Fibroblast of skin of right biceps (primary cell): ENCODE measurements at regions not wholly inside any gene's neighbourhood (a gene's known extent, or its start where the extent isn't known, plus 50 kb on each side); places are given as distances from the start of the nearest gene placed in this dataset.
A peak's percentile ranks its signal among the peaks of the same experiment; 100 is the strongest.

Experiments used
- DNase-seq: peaks from one replicate; pipeline ENCODE4 v3.0.0-alpha.2; 2013

DNA sequence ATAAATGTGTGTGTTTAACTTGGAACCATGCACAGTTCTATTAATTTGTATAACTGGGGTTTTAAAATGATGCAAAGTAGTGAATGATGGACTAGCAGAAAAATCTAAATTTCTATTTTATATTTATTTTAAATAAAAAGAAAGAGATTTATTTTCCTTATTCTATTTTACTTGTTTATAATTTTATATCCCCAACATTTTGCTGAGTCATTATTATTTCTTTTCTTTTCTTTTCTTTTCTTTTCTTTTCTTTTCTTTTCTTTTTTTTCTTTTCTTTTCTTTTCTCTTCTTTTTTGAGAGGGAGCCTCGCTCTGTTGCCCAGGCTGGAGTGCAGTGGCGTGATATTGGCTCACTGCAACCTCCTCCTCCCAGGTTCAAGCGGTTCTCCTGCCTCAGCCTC, 395.0 kb upstream of the NCAM2 start:
- DNase-seq: no peak

GRCh38 chr21:20611008-20611407, 387.2 kb upstream of the NCAM2 start:
- no peak for DNase-seq

DNA sequence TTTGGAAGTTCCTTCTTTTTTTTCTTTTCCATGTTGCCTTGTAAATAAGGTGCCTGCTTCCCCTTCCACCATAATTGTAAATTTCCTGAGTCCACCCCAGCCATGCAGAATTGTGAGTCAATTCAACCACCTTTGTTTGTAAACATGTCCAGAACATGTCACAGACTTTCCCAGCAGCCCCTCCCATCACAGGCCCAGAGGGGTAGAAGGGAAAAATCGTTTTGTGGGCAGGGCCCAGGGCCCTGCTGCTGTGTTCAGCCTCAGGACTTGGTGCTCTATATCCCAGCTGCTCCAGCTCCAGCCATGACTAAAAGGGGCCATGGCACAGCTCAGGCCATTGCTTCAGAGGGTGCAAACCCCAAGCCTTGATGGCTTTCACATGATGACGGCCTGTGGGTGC, 384.6 kb upstream of the NCAM2 start:
- DNase-seq: no peak

DNA sequence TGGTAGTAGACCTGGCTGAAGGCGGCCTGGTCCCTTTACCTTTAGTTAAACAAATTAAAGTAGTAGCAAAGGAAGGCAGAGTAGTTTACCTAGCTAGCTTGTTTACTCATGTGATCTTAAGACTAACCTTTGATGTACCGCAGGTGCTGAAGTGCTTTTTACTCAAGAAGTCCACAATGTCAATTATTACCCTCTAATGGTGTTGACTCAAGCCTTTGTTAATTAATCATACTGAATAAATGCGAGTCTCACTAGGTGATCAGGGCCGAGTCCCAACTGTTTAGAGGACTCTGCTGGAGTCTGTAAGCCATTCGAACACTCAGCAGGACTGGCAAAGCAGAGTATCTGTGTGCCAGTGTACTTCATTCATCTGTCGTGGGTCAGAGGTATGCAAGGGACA, 381.1 kb upstream of the NCAM2 start:
- DNase-seq: no peak

DNA sequence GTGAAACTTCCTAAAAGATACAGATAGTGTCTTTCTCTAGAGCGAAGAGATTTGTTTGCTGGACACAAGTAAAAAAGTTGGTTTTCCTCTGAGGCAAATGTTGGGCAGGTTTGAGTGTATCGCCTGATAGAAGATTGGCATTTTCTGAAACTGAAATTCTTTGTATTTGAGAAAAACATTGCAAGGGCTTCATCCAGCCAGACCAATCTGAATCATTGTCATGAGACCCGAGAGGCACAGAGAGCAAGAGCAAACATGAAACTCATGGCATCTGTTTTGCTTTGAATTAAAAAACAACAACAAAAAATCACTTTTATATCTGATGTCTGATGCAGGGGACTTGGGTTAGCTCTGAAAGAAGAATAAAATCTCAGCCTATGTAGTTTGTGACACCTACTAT, 379.3 kb upstream of the NCAM2 start:
- DNase-seq: no peak

DNA sequence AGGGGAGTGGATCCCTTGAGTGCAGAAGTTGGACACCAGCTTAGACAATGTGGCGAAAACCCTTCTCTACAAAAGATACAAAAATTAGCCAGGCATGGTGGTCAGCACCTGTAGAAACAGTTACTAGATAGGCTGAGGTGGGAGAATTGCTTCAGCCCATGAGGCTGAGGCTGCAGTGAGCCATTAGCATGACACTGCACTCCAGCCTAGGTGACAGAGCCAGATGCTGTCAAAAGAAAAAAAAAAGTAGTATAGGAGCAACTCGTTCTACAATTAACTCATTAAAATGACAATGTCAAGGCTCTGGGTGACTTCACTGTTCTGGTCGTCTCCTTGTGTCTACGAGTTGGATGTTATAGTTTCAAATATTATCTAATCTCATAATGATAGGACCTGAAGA, 370.6 kb upstream of the NCAM2 start:
- no peak for DNase-seq

GRCh38 chr21:20631633-20632032, 366.6 kb upstream of the NCAM2 start:
- peak; percentile 42 for DNase-seq

GRCh38 chr21:20639026-20639425, 359.2 kb upstream of the NCAM2 start:
- DNase-seq: peak; percentile 64

GRCh38 chr21:20641241-20641640, 357.0 kb upstream of the NCAM2 start:
- no peak for DNase-seq

DNA sequence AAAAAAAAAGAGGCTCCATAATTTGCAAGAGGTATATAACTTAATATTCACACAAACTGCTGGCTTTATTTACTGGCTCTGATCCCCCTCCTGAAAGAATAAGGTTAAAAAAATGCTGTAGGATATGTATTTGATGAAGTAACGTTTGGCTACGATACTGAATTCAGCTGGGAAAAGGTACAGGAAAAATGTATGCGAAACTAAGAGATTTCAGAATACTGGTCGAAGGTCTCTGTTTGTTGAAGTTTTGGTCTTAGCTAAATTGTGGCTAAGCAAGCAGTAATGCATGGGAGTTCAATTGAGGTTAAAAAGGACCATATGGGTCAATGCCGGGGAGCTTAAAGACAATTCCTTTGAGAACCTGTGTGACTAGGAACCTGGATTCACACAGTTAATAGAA, 355.5 kb upstream of the NCAM2 start:
- DNase-seq: peak; percentile 11

DNA sequence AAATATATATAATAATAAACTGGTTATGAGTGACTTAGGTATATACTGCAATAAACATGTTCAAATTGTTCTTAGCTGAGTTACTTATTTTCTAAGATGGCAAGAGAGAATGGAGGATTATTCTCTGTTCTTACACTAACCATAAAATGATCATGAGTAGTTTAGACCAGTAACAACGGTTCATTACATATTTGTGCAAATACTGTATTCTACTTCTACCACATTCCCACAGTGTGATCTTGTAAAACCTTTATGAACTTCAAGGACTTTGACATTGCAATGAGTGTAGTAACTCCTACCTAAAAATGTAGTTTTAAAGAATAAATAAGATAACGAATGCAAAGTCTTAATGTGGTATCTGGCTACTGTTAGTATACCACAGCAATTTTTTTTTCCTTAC, 353.7 kb upstream of the NCAM2 start:
- no peak for DNase-seq

GRCh38 chr21:20645344-20645743, 352.9 kb upstream of the NCAM2 start:
- no peak for DNase-seq

DNA sequence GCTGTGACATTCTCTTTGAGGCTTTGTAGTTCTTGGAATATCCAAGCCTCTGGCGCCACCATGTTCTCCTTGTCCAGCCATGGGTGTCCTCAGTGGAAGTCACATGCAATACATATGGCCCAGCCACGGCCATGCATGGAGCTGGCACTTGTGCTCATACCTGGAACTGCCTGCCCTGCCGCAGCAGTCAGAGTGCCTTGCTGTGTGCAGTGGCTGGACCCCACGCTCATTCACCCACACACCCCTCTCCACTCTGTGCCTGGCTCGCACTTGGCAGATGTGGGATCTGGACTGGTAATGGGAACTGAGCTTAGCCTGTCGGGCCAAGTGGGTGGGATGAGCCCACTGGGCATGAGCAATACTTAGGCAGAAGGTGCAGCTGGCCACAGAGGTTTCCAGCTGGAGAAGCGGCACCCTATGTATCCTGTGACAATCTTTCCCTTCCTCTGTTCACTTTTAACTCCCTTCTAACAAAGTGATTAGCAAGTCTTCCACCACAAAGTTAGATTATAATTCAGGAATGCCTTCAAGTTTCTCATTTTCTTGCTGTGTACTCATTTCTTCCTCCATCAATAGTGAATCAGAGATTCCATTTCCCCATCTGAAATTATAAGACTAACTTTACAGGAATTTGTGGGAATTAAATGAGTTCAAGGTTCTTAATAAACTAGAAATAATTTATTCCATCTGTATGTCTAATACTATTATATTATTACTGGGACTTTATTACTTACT, 351.6 kb upstream of the NCAM2 start:
- peak; percentile 79 for DNase-seq

DNA sequence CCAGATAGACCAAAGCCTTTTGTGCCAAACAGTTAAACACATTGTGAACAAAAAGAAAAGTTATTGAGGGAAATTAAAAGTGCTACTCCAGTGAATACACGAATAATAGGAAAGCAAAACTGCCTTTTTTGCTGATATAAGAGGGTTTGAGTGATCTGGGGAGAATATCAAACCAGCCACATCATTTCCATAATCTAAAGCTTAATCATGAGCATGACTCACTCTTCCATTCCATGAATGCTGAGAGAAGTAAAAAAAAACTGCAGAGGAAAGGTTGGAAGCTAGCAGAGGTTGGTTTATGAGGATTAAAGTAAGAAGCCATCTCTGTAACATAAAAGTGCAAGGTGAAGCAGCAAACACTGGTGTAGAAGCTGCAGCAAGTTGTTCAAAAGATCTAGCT, 350.6 kb upstream of the NCAM2 start:
- DNase-seq: peak; percentile 81

DNA sequence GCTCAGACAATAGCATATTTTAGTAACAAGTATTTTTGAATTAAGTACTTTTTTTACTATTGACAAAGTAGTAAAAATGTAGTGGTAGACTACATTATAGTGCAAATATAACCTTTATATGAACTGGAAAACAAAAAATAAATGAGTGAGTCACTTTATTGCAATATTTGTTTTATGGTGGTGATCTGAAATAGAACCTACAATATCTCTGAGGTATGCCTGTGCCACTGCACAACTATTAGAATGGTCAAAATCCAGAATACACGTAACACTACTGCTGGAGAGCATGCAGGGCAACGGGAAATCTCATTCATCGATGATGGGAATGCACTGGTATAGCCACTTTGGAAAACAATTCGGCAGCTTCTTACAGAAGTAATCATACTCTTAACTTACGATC, 349.0 kb upstream of the NCAM2 start:
- DNase-seq: no peak

- no peak for DNase-seq
Measured at GRCh38 chr21:20652846-20653245, 345.4 kb upstream of the NCAM2 start.

- DNase-seq: no peak
Measured at GRCh38 chr21:20661246-20661645, 337.0 kb upstream of the NCAM2 start.

DNA sequence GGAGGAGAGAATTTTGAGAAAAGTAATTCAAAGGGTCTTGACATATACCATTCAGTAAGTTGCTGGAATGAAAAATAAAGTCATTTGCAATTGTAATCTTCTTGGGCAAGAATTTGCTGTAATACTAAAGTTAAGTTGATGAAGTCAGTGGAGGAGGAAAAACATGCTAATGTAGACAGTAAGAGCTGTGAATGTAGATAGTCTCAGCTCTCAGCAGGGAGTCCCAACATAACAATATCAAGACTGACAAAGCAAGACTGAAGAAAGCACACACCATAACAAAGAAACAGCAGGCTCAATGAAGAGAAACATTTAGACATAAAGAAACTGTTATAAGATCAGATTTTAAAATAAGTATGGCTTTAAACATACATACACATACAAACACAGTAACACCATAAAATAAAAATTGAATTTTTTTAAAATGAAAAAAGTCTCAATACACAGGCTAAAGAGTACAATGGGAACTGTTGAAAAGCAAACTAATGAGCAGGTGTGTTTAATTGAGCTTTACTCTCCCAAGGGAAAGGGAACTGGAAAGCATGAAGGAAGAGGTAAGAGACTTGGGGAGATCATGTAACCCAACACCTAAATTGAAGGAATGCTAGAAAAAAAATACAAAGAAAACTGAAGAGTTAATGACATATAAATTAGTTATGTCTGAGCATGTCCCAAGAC, 336.3 kb upstream of the NCAM2 start:
- no peak for DNase-seq

DNA sequence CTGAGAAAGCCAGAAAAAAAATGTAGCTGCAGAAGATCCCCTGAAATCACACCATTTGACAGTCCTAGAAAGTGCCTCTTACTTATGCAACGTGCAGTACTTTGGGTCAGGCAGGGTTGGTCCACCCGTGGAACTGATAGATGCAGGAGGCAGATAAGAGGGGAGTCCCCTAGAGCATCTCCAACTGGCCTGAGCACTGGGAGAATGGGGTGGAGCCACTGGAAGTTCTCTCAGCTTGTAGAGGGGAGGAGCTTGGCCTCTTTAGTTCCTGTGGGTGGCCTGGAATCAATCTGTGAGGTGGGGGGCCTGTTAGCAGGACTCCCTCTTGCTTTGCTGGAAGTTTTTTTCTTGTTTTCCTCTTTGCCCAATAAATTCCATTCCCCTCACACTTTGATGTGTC, 335.7 kb upstream of the NCAM2 start:
- DNase-seq: peak; percentile 42

DNA sequence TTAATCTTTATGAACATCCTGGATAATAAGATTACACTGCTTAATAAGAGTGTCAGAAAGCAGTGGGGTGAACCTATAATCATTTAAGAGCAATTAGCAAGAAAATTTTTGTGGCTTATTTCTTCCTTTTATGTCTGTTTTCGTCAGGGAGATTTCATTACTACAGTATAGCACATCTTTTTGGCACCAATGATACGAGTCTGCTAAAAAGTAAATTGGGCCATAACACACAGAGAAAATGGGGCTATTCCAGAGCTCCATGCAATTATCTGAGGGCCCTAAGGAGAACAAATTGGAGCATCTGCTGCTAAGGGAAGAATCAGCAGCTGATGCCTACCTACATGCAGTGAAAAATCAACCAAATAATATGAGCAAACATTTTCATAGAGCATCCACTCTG, 330.3 kb upstream of the NCAM2 start:
- no peak for DNase-seq

GRCh38 chr21:20685475-20685874, 312.7 kb upstream of the NCAM2 start:
- no peak for DNase-seq

- no peak for DNase-seq
Measured at GRCh38 chr21:20698585-20698984, 299.6 kb upstream of the NCAM2 start.

GRCh38 chr21:20701235-20701634, 297.0 kb upstream of the NCAM2 start:
- no peak for DNase-seq

- DNase-seq: no peak
Measured at GRCh38 chr21:20703112-20703767, 295.0 kb upstream of the NCAM2 start.
